ENCODE measurements at regions not wholly inside any gene's neighbourhood (a gene's known extent, or its start where the extent isn't known, plus 50 kb on each side); places are given as distances from the start of the nearest gene placed in this dataset.
"Not testable (repeated sequence)": the region's sequence is repeated elsewhere in the genome, so short reads cannot be mapped to it uniquely, and the experiment has no call there.

GRCh38 chr1:60703155-60703554 is 379.2 kb upstream of the NFIA start:
- DNase-seq: no peak

GRCh38 chr1:60699325-60699724 is 383.0 kb upstream of the NFIA start:
- DNase-seq: no peak

- DNase-seq: no peak
Observed at GRCh38 chr1:60697204-60697994, 385.0 kb upstream of the NFIA start.

GRCh38 chr1:60696512-60696911 is 385.8 kb upstream of the NFIA start:
- DNase-seq: no peak

- no peak for DNase-seq
Observed at GRCh38 chr1:60695716-60696171, 386.6 kb upstream of the NFIA start.

- DNase-seq: no peak
Observed at GRCh38 chr1:60694980-60695379, 387.4 kb upstream of the NFIA start.

- no peak for DNase-seq
Observed at GRCh38 chr1:60692031-60692430, 390.3 kb upstream of the NFIA start.

GRCh38 chr1:60688221-60688620 is 394.1 kb upstream of the NFIA start:
- DNase-seq: not testable (repeated sequence)

GRCh38 chr1:60681095-60681860 is 401.1 kb upstream of the NFIA start:
- DNase-seq: no peak

GRCh38 chr1:60679524-60680375 is 402.6 kb upstream of the NFIA start:
- DNase-seq: no peak

- DNase-seq: no peak
Observed at GRCh38 chr1:60678802-60679201, 403.6 kb upstream of the NFIA start.

- no peak for DNase-seq
Observed at GRCh38 chr1:60678391-60678790, 404.0 kb upstream of the NFIA start.

- DNase-seq: no peak
Observed at GRCh38 chr1:60672449-60672848, 409.9 kb upstream of the NFIA start.

GRCh38 chr1:60670302-60670701 is 412.1 kb upstream of the NFIA start:
- no peak for DNase-seq

- no peak for DNase-seq
Observed at GRCh38 chr1:60668585-60668984, 413.8 kb upstream of the NFIA start.

GRCh38 chr1:60665311-60665710 is 417.1 kb upstream of the NFIA start:
- no peak for DNase-seq

- DNase-seq: no peak
Observed at GRCh38 chr1:60664086-60664625, 418.2 kb upstream of the NFIA start.

- DNase-seq: no peak
Observed at GRCh38 chr1:60662486-60663044, 419.8 kb upstream of the NFIA start.

GRCh38 chr1:60657926-60658325 is 424.4 kb upstream of the NFIA start:
- DNase-seq: no peak

- no peak for DNase-seq
Observed at GRCh38 chr1:60655679-60656355, 426.5 kb upstream of the NFIA start.

- not testable (repeated sequence) for DNase-seq
Observed at GRCh38 chr1:60640033-60640551, 442.3 kb upstream of the NFIA start.

GRCh38 chr1:60639287-60639686 is 443.1 kb upstream of the NFIA start:
- no peak for DNase-seq
